ENCODE measurements at regions not wholly inside any gene's neighbourhood (a gene's known extent, or its start where the extent isn't known, plus 50 kb on each side); places are given as distances from the start of the nearest gene placed in this dataset.

DNA sequence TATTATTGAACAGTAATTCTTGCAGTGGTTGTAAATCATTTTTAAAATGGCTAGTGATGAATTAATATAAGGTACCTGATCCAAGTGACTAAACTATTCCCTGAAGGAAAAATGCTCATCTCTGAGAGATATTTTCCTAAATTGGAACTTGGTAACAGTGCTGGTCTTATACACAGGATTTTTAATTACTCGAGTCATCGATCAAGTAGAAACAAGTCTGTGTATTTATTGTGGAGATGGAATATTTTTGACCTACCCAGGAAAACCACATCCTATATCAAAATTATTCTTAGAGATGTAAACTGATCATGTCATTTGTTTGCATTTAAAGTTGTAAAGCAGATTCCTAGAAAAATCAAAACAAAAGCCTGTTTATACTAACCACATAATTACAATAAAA is 166.9 kb downstream of the MOXD1 start:
- Histone ChIP-seq H3K27me3 (no peaks in the 10 kb centered on the region), H3K27ac (no peak overlapping the region), H3K36me3 (no peaks in the 10 kb centered on the region), H3K9me3 (no peaks in the 10 kb centered on the region), H3K4me1 (no peaks in the 10 kb centered on the region), H3K4me3 (no peak overlapping the region)
- TF ChIP-seq POLR2AphosphoS5 (IDR thresholded peaks at IDR 0.05) (no peak), POLR2A (IDR thresholded peaks at IDR 0.05) (no peak), EP300 (IDR thresholded peaks at IDR 0.05) (no peak)
- TF ChIP-seq, protein P1, sequence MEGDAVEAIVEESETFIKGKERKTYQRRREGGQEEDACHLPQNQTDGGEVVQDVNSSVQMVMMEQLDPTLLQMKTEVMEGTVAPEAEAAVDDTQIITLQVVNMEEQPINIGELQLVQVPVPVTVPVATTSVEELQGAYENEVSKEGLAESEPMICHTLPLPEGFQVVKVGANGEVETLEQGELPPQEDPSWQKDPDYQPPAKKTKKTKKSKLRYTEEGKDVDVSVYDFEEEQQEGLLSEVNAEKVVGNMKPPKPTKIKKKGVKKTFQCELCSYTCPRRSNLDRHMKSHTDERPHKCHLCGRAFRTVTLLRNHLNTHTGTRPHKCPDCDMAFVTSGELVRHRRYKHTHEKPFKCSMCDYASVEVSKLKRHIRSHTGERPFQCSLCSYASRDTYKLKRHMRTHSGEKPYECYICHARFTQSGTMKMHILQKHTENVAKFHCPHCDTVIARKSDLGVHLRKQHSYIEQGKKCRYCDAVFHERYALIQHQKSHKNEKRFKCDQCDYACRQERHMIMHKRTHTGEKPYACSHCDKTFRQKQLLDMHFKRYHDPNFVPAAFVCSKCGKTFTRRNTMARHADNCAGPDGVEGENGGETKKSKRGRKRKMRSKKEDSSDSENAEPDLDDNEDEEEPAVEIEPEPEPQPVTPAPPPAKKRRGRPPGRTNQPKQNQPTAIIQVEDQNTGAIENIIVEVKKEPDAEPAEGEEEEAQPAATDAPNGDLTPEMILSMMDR (IDR thresholded peaks at IDR 0.05) = no peak
- 64 to 80% (median 75%) methylated on average over 2 of the region's 2 CpGs for WGBS, 5 donors
- no peak for DNase-seq
- intact Hi-C loops (cut with DNase I; ENCODE audit: low total_unique reads) = no loop called here

DNA sequence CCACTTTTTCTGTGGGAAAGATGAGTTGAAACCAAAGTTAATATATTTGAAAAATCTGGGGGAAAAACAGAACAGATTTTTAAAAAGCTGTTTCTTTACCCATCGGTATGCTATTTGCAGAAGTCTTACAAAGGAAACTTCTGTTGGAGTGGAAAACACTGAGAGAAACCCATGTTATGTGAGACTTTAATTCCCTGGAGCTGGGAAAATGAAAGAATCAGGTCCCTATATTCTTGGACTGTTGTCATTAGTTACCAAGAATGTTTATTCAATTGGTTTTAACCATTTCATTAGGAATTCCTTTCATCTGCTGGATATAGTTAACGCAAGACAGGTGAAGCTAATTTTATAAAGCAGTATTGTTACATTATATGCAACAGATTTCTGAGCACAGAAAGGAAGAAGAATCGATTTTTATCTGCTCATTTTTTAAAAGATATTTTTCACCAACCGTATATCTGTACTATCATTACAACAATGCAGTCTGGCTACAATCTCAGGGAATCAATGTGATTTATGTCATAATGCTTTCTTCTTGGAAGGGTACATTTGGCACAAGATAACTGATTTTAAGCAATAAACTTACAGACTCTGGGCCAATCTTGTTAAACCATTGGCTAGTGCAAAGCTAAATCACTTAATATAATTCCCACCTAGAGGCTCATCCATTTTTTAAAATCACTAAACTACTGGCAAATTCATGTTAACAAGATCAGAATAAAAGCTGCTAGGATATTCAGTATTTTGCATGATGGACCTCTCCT is 170.0 kb downstream of the MOXD1 start:
- no peak overlapping the region for H3K27ac ChIP-seq
- intact Hi-C loops (cut with DNase I; ENCODE audit: low total_unique reads) = no loop called here
- H3K4me1 ChIP-seq = peaks cover 0 to 12% (median 6%) of the 10 kb centered on the region in 4 donors
- peaks cover 0 to 3% (median 1%) of the 10 kb centered on the region in 4 donors for H3K9me3 ChIP-seq
- no peak overlapping the region for H3K4me3 ChIP-seq
- TF ChIP-seq, protein P1 (IDR thresholded peaks at IDR 0.05) = no peak
- TF ChIP-seq POLR2A (IDR thresholded peaks at IDR 0.05) (no peak), EP300 (IDR thresholded peaks at IDR 0.05) (no peak), POLR2AphosphoS5 (IDR thresholded peaks at IDR 0.05) (no peak)
- 82 to 90% (median 87%) methylated on average over 4 of the region's 4 CpGs for WGBS, 5 donors
- no peak for DNase-seq
- no peaks in the 10 kb centered on the region for H3K27me3 ChIP-seq
- no peaks in the 10 kb centered on the region for H3K36me3 ChIP-seq

DNA sequence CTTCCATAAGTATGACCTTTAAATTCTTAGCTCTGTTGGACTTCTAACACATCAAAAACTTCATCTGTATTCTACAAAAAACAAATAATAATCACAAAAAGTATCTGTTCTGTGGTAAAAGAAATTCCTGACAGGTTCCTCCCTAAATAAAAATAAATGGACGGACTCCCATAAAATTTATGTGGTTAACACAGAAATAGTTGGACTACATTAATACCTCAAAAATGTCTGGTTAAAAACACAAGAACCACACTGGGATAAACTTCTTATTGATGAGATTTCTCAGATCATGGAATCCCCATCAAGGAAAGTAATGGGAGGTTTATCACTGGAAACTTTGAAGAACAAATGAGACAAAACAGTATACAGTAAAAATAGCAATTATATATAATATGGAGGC is 172.4 kb downstream of the MOXD1 start:
- Histone ChIP-seq H3K27me3 (no peaks in the 10 kb centered on the region), H3K4me1 (peaks cover 0 to 12% (median 6%) of the 10 kb centered on the region in 4 donors), H3K36me3 (no peaks in the 10 kb centered on the region), H3K9me3 (peaks cover 0 to 25% (median 8%) of the 10 kb centered on the region in 4 donors), H3K27ac (no peak overlapping the region), H3K4me3 (no peak overlapping the region)
- no peak for TF ChIP-seq POLR2AphosphoS5 (IDR thresholded peaks at IDR 0.05)
- no peak for TF ChIP-seq POLR2A (IDR thresholded peaks at IDR 0.05)
- TF ChIP-seq, protein P1 (IDR thresholded peaks at IDR 0.05) = no peak
- no peak for TF ChIP-seq EP300 (IDR thresholded peaks at IDR 0.05)
- WGBS, 5 donors = 79 to 95% (median 91%) methylated on average over 1 of the region's 1 CpG
- DNase-seq = no peak
- intact Hi-C loops (cut with DNase I; ENCODE audit: low total_unique reads) = no loop called here

DNA sequence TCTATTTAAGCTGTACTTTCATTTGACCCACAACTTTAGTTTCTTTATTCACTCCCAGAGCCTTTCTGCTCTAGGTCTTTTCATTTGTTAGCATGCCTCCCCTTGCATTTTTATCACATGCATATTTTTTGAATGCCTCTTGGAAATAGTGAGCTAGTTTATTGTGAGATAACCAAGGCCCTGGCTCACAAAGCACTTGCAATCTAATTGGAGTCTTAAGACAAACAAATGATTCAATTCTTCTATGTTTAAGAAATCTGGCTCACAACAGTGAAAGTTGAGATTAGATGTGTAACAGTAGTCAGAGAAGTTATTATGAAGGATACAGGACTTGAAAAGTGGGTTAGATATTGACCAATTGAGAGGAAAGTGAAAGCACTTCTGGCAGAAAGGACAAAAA is 173.4 kb downstream of the MOXD1 start:
- H3K4me3 ChIP-seq = no peak overlapping the region
- H3K27ac ChIP-seq = peak overlapping the region in 3 of 5 donors; percentile 7 to 9 (median 9)
- no peaks in the 10 kb centered on the region for H3K27me3 ChIP-seq
- no peaks in the 10 kb centered on the region for H3K36me3 ChIP-seq
- H3K4me1 ChIP-seq = peaks cover 0 to 12% (median 6%) of the 10 kb centered on the region in 4 donors
- intact Hi-C loops (cut with DNase I; ENCODE audit: low total_unique reads) = no loop called here
- TF ChIP-seq EP300 (IDR thresholded peaks at IDR 0.05) (no peak), POLR2A (IDR thresholded peaks at IDR 0.05) (no peak), POLR2AphosphoS5 (IDR thresholded peaks at IDR 0.05) (peak in 1 of 3 donors; percentile 44)
- TF ChIP-seq, protein P1 (IDR thresholded peaks at IDR 0.05) = no peak
- peak in 1 of 2 donors; percentile 37 for DNase-seq
- H3K9me3 ChIP-seq = peaks cover 0 to 25% (median 8%) of the 10 kb centered on the region in 4 donors

Data from stomach (tissue), 8 donors.